ENCODE measurements at regions not wholly inside any gene's neighbourhood (a gene's known extent, or its start where the extent isn't known, plus 50 kb on each side); places are given as distances from the start of the nearest gene placed in this dataset.

DNA sequence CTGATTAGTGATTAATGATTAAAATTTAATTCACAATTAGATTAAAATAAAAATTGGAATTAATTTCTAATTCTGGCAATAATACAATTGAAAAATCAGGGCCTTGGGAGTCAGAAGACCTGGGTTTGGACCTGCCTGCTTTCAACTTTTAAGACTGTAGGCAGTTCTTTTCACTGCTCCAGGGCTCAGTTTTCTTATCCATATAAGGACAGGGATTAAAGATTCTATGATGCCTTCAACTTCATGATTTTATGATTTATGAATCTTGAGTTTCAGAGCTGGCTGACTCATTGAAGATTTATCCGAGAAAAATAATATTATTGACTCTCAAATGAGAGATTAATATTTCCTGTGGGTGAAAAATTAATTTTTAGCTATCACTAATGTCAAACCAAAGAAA is 208.6 kb upstream of the ANKH start:
- DNase-seq, result no peak

DNA sequence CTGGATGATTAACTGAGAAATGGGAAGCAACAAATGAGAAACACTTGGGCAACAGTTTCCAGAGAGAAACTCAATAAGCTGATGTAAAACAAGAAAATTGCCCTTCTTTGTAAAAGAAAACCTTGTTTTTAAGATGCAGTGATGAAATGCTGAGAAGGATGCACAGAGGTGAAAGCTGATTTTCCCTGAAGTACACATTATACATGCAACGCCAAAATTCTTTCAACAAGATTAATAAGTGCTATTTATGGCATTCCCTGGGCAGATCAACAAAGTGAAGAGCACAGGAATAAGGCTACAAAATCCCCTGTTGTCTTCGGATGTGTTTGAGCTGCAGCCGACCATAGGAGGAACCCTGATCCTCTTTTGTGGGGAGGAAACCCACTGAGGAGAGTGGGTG is 208.0 kb upstream of the ANKH start:
- DNase-seq, result no peak

DNA sequence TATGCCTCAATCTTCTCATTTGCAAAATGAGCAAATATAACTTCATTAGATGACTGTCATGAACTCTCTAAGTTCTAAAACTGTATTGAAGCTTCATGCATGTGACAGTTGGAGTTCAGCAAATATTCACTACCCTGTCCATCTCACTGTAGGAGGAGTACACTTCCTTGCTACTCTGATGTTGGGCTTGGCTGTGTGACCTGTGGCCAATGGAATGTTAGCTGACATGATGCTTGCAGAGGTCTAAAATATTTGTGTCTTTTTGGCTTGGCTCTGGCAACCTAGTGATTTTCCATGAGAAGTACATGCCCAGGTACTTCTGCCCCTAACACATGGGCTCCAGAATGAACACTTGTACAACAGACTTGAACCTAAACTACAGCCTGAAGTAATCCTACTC is 203.1 kb upstream of the ANKH start:
- no peak for DNase-seq

DNA sequence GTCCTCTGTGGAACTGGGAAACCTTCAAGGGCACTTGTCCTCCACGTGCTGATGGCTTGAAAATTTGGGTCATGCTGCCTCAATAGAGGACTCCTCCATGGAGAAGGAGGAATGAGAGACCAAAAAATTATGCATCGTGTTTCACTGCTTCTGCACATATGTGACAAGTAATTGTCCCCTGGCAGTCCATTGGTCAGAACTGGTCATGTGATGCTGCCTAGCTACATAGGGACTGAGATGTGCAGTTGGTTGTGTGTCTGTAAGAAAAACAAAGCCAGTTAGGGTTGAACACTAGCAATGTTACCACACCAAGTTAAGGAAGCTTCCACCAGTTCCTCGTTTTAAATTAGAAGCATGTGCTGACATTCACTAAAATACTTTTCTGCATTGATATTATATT is 201.9 kb upstream of the ANKH start:
- no peak for DNase-seq

DNA sequence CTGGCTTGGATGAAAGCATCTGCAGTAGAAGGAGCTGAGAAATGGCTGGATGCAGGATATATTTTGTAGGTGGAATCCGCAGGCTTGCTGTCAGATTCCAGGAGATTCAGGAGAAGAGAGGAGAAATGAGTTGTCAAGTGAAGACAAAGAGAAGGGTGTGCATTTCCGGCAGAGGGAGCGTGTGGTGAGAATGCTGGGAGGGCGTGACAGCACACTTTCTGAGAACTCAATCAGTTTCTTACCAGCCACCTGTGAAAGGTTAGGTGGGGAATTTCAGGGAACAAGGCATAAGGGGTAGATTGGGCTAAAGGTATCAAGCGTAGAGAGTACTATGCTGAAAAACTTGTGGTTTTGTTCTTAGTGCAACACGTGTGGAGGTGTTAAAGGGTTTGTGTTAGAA is 199.3 kb upstream of the ANKH start:
- no peak for DNase-seq

DNA sequence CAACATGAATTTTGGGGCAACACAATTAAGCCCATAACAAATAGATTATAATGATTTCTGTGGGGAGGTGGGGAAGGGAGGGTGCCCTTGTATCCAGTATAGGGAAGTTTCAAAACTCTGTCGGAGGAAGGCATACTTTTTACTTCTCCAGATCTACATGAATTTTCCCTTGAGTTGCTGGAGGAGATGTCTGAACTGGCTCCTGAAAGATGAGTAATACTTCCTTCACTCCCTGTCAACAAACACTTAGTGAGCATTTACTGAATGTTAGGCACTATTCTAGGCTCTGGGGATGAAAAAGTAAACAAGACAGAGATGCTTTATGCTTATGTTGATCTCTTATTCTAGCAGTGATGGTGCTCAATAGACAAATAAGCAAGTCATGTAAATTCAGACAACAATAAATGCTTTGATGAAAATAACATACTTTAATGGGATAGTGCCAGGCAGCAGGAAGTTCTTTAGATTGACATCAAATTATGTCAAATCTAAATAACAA is 197.9 kb upstream of the ANKH start:
- DNase-seq, result no peak

DNA sequence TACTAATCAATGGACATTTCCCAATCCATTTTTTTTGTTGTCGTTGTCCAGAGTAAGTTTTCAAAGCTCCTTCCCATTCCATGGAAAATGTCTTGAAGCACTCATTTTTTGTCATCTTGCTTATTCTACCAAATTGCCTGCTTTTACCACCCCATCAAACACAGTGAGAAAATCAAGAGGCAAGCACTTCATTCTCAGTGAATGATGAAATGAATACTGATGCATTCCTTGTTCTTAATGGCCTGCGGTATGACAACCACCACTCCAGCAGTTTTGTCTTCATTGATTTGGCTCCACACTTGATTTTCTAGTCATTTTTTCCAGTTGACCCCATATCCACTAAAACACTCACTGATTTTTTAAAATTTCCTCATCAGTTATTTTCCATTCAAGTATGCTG is 193.5 kb upstream of the ANKH start:
- DNase-seq, result no peak

DNA sequence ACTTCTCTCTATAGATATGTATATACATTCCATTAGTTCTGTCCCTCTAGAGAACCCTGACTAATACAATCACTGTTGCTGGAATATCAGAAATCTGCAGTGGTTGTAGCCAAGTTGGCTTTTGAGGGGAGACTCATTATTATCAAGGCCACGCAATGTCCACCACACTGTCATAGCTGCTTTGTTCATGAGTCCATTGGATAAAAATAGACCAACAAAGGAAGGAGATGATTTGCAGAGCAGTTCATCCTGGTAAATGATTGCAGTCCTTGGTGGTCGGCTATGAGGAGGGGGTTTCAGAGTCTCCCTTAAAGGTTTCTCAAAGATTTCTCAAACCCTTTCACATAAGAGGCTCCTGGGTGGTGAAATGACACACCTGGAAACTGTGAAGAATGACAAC is 192.8 kb upstream of the ANKH start:
- DNase-seq, result no peak

DNA sequence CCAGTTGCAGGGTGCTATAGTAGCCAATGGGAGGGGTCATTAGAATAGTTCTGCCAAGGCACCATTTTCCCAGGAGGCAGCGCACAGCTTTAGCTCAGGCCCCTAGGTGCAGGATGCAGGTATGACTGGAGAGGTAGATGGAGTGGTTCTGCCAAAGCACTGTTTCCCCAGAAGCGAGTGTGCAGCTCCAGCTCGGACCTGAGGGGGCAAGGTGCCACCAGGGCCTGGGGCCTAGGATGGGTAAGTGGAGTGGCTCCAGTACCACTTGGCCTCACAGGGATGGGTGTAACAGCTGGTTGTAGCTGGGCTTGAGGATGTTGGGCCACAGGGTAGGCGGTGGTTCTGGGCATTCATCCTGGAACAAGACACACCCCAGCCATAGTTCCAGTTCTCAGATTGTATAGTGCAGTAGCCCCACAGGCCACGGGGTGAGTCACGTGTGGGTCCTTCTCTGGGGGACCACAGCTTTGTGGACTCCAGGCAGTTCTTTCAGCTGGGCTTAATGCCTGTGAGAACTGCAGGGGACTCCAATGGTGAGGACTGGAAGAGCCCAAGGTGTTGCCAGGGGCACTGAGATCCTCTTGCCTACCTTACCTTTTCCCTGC is 185.5 kb upstream of the ANKH start:
- DNase-seq, result no peak

DNA sequence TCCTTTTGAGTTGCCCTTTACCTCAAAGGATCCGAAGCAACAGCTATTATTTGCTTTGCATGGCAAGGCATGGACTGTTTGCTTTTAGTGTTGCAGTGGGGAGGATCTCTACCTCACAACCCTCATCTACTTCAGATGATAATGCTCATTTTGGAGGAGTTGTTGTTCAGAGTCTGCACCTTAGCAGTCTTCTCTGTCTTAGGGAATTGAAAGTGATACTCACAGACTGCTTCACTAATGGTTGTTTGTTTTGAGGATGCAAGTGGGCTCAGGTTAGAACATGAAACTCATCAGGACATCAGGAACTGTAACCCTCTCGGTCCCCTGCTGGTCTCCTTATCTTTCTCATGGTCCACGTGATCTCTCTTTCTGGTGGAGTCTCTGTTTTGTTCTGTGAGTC is 172.9 kb upstream of the ANKH start:
- DNase-seq, result no peak

DNA sequence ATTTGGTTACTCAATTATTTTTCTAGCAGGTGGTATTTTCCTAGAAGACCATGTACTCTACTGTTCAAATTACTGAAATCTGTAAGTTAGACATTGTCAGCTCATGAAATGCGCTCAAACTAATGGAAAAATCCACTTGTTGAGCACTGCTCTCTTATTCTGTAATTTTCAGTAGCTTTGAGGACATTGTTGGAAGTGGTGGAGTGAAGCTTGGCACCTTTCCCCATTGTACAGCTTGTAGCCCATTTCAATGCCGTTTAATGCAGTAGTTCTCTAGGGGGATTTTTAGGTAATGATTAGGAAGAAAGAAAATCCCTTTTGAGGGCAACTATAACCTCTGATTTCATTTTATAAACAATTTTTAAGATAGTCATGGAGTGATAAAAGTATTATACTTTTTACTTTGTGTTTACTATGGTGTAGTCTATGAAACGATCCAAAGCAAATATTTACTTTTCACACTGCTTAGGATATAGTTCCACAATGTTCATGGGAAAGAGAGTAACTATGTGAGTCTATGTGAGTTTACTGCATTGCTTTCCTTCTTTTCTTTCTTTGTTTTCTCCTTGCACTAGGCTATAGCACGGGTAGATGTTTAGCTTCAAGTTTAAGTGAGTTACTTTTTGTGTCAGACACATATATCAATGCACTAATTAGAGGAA is 165.8 kb upstream of the ANKH start:
- DNase-seq, result no peak

DNA sequence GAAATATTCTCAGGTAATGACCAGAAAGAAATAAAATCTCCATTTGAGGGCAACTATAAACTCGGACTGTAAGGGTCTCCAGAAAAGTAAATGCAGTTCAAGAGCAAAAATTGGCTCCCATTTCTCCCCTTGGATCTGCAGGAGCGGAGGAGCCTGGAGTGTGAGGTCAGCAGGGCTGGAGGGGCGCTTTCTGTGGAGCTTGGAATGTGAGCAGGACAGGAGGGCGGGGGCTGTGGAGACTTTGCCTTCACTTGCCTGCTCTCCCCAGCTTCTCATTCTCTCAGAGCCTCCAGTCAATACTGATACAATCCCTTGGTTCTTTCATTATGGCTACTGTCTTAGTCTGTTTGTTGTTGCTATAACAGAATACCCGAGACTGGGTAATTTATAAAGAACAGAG is 162.8 kb upstream of the ANKH start:
- no peak for DNase-seq

DNA sequence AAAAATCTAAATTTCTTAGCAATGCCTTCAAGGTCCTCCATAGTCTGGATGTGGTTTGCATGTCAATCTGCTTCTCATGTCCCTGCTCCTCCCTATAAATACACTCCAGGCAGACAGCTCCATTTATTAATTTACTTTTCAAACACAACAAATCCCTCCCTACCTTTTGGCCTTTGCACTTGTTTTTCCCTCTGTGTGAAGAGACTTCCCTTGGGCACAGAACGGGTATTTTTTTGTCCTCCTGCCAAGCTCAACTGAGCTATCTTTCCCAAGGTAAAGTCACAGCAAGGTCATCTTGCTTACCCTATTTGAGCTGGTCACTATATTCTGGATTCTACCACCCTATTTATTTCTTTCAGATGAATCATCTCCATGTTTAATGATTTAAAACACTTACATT is 159.6 kb upstream of the ANKH start:
- no peak for DNase-seq

DNA sequence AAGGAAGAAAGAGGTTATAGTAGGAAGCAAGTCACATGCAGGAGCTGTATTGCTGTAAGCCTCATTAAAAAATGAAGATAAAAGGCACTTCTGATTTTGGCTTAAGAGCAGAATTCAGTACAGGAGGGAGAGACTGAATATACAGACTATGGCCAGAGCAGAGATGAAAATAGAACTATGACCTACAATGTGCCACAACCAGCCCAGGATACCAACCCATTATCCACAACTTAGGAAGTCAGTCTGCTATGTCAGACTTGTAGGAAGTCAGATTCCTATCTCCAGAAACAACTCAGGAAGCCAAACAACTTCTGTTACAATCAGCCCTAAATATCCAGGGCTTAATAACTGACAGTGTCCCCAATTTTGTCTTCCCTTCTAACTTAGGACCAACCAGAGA is 156.2 kb upstream of the ANKH start:
- DNase-seq, result no peak

DNA sequence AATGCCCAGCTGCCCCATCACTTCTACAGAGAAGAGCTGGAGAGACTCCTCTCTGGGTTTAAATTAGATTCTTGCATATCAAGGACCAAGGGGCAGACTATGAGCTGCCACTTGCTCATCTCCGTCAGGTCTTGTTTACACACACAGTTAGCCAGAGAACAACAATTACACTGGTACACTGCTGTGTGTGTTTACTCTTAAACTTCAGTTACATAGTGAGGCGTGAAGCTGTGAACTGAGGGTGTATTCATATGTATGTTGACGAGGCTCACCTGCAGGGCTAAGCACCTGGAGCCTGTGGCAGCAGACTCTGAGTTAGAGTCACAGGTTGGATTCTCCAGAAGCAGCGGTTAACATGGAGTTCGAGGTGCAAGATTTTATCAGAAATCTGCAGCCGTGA is 155.4 kb upstream of the ANKH start:
- DNase-seq, result no peak

DNA sequence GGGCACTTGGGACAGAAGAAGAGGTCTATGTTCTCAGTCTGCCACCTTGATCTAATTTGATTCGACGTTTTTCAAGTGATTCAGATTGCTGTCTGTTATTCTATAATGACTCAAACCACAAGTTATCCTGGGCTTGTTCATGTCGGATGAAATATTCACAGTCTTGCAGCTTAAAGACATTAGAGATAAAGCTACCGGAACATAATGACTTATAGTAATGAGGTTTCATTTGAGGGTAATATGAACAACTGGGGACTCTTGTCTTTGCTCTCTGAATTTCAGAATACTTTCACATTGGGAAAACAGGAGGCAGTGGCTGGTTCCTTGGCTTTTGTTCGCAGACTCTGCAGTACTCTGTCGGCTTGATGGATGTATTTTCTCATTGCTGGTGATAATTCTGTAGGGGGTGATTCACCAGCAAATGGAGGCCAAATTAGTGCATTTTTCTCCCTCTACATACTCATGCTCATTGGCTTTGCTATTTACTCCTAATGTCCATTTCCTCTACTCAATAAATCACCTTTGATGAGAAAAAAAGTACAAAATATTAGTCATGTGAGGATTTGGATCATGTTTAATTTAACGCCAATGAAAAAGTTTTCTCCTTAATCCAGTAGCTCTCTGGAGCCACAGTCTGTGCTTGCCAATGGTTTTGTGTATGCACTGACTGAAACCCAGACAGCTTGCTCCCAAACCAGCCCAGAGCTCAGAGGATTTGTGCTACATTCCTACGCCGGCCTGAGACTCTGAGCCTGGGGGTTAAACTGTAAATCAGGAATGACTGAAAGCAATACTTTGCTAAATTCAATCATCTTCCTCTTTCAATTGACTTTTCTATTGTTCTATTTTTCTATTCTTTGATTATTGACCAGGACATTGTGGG is 154.7 kb upstream of the ANKH start:
- no peak for DNase-seq

DNA sequence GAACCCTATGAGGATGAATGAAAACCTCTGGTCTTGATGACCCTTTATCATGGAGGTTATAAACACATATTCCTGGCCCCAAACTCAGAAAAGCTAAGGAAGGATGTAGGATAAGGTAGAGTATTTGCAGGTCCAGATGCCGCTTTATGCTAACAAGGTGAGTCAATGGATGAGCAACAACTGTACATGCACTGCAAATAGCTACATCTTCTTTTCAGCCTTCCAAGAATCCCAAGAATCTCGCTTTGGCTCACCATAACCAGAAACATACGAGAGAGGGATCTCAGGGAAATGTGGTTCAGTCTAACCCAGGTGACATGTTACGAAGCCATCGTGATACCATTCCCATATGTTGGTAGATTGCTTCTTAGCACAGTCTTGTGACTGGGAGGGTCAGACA is 152.3 kb upstream of the ANKH start:
- DNase-seq, result no peak

DNA sequence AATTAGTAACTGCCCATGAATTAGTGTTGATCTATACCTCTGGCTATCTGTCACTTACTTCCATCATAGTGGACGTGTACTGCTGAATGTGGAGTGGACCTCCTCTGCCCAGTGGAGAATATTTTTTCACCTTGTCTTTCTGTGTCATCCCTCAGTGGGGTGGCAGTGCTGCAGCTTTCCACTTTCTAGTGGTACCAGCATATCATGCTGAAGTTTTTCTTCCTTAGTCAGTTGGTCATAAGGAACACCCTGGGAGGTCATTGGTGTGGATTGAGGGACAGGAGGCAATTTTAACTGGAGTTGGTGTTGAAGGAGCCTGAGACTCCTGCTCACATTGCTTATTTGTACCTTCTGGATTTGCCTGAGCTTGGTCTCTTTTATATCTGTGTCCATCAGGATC is 151.7 kb upstream of the ANKH start:
- no peak for DNase-seq

DNA sequence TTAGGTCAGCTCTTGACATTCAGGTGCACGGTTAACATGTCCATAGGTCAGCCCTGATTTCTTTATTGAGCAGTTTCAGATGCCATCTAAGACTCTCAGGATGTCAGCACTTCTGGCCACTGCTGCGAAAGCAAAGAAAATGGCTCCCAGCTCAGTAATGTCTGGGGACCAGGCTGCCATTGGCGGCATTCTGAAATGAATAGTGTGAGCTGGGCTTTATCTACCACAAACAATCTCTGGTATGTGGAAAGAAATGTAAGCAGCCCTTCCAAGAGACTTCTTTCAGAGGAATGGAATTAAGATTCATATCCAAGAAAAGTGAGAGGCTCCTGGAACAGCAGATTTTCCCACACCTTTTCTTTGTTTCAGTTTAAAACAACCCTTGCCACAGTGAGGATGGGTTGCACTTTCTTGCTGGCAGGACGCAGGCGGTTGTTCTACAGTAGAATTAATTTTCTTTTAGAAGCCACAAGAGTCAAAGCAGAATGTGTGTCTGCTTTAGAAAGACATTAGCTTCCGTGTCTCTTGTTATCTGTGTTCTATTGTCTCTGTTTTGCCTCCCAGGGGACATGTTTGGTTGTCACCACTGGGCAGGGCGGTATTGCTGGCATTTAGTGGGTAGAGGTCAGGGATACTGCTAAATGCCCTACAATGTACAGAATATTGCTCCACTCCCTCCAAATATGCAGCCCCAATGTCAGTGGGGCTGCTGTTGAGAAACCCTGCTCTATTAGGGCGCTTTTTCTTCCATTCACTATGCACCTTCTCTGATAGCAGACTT is 149.9 kb upstream of the ANKH start:
- no peak for DNase-seq

DNA sequence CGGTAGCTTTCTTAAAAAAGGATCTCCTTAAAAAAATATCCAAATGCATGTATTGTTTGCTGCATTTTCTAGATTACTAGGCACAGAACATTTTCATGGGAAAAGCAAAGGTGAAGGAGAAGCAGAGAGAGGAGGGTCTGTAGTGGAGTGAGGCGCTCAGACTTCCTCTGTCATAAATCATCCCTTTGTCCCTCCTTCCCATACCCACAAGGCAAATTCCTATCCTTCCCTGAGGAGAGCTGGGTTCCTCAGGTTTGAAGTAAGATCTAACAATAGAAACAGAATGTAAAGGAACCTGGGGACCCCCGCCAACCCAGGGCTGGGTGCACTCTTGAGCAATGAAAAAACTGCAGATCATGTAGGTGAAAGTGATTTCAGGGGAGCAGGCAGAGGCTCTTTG is 149.2 kb upstream of the ANKH start:
- DNase-seq, result no peak

DNA sequence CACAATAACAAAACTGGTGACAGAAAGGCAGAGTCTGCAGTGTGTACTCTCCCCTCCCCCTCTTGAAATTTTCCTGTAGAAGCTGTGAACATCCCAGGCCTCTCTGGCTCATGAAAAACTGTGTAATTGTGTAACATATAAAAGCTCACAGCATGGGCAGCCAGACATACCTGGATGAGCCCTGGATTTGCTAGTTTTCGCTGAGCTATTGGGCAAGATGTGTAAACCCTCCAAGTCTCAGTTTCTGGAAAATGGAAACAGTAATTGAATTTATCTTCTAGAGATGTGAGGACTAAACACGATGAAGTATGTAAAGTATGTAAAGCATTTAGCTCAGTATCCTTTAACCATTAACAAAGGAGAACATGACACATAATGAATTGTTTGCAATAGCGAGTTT is 143.2 kb upstream of the ANKH start:
- DNase-seq, result no peak

DNA sequence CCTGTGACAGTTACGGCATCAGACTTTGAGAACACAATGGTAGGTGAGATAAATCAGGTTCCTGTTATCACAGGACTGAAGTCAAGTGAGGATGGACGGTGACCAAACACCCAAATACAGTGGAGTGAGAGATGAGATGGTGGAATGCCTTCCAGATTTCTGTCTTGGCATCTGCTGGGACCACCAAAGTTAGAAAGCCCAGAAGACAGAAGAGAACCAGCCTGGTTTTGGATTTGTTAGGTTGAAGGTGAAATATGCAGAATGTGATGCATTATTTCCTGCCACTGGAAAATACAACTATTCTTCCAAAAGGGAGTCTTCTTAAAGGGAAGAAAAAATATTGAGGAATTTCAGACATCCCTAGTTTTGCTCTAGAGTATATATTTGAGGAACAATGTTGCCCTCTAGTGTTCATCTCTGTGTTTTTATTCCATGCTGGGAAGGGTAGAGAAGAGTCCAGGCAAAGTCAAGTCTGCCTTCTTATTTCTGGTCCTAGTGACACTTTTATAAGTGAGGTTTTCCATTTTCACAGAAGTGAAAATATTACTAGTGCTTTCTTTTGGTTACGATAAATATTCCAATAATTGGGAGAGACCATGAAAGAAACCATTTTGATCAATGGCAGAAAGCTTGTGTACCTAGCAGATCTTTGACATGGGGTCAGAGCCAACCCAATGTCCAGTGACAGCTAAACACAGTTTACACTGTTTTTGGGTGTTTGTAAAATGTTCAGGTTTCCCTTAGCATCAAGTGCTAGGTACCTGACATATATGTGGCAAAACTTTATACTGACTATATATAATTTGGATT is 142.3 kb upstream of the ANKH start:
- no peak for DNase-seq

DNA sequence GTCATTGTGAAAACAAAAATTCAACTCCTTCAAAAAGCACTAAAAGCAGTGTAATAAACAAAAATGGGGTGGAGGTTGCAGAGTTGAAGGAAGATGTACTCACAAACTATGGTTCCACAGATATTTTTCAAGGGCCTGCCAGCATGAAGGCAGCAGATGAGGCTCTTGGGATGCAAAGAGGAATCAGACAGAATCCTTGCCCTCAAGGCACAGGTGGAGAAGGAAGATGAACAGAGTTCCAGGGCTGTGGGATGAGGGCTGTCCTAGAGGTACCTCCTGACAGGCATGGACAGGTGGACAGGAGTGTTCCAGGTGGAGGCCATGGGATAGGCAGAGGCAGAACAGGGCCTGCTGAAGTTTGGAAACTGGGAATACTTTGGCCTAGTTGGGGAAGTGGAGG is 140.5 kb upstream of the ANKH start:
- DNase-seq, result no peak
